NCI-H1092 treated with DMSO at 0.1 percent for 48 hours (cell line): ENCODE measurements at regions not wholly inside any gene's neighbourhood (a gene's known extent, or its start where the extent isn't known, plus 50 kb on each side); places are given as distances from the start of the nearest gene placed in this dataset.

Experiments used
- DNase-seq: peaks from one replicate; lab custom pipeline; 2025; lab: John Stamatoyannopoulos, UW

GRCh38 chr6:156126535-156126934, 650.6 kb upstream of the ARID1B start:
- DNase-seq = no peak

- no peak for DNase-seq
Measured at GRCh38 chr6:156125844-156126243, 651.3 kb upstream of the ARID1B start.

- no peak for DNase-seq
Measured at GRCh38 chr6:156123731-156124130, 653.4 kb upstream of the ARID1B start.

DNA sequence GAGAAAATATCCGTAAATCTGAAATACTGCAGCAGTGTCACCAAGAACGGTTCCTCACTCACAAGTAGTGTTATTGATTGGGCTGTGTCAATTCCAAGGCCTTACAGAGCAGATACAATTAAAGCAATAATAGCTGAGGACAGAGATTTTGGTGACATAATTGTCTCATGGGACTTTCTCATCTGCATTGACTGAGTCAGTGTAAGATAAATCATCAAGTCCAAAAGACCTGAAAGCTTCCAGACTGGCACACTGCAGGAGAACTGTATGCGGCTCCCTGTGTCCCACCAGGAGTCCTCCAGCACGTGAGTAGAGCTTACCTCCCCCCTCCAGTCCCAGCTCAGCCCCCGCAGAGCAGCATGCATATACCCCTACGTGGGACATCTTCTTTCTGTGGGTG, 655.2 kb upstream of the ARID1B start:
- DNase-seq = no peak

DNA sequence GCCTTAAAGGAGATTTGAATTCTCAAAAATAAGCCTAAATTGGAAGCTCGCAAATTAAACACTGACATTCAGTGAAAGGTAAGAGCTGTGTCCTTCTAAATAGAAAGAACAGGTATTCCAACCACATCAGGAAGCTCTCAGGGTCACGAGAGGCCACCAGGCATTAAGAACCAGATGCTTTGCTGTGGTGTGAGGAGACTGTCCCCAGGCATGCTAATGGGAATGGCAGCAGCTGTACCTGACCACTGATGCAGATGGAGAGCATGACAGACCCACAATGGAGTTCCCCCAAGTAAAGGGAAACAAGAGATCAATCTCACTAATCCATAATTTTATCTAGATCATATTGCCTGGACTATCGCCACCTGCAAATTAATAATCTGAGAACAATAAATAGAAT, 658.9 kb upstream of the NOX3 start:
- DNase-seq = no peak

GRCh38 chr6:156113631-156114030, 658.0 kb upstream of the NOX3 start:
- DNase-seq = no peak

GRCh38 chr6:156111913-156112312, 656.3 kb upstream of the NOX3 start:
- DNase-seq = no peak

DNA sequence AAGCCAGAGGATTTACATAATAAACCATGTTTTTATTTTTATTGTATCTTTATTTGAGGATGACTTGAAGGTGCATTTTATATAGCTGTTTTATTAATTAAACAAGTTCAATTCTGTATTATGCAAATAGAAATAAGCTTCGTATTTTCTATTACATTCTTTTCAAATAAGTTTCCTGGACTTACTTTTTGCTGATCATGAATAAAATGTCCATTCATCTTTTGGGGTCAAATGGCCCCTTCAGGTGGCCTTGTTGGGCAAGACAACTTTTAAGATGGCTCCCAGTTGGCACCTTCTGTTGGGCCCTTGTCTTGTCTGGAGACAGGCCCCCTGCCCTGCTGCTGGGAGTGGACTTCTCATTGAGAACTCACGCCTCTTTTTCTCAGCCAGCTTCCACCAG, 654.6 kb upstream of the NOX3 start:
- no peak for DNase-seq

DNA sequence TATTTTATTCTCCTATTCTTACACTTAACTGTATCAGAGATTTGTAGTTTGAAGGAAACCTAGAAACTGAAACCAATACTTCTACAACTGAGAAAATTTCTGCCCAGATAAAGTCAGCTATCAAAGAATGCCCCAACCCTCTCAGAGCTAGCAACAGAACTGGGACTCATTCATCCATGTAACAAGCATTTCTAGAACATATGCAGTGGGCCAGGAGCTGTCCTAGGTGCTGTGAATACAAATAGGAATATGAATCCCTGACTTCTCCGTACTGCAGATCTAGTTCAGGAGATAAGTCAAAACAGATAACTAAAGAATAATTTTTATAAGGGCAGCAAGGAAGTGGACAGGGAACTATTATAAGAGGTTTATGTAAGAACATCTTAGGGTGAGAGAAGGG, 654.1 kb upstream of the NOX3 start:
- no peak for DNase-seq

DNA sequence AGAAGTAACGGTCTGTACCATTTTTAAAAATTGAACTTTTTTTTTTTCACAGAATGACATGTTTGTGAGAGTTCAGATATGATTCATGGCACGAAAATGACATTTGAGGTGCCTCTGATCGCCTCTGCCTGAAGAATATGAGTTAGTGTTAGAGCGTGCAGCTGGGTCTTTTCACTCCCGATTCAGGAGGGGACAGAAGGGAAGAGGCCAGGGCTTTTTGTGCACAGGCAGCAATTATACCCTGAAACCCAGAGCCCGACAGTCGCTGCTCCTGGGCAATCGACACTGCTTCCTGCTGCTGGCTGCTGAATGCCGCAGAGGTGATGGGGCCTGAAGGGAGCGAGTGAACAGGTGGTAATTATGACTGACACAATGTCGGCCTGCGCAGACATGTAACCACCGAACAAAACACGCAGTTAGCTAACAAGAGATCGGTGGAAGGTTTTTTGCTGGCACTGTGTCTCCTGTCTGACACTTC, 652.0 kb upstream of the NOX3 start:
- DNase-seq = no peak

DNA sequence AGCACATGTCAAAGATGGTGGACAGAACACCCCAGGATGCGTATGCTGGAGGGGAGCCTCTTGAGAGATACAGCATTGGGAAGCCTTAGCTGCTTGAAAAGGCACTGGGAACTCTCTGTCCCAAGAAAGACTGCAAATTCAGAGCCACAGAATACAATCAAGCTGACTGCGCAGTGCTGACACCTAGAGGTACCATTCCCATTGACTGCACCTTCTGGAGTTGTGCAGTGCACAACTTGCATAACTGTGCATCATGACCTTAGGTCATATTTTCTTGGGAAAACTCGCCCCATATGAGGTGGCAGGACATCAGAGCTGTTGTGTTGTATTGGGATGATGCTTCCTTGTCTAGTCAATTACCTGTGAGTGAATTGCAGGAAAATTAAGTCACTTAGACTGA, 646.5 kb upstream of the NOX3 start:
- no peak for DNase-seq

GRCh38 chr6:156098839-156099238, 643.2 kb upstream of the NOX3 start:
- peak; percentile 19 for DNase-seq

DNA sequence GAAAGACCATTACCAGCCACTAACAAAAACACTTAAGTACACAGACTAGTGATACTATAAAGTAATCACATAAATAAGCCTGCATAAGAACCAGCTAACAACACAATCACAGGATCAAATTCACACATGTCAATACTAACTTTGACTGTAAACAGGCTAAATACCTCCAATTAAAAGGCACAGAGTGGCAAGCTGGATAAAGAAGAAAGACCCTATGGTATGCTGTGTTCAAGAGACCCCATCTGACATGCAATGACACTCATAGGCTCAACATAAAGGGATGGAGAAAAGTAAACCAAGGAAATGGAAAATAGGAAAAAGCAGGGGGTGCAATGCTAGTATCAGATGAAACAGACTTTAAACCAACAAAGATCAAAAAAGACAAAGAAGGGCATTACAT, 631.8 kb upstream of the NOX3 start:
- no peak for DNase-seq

DNA sequence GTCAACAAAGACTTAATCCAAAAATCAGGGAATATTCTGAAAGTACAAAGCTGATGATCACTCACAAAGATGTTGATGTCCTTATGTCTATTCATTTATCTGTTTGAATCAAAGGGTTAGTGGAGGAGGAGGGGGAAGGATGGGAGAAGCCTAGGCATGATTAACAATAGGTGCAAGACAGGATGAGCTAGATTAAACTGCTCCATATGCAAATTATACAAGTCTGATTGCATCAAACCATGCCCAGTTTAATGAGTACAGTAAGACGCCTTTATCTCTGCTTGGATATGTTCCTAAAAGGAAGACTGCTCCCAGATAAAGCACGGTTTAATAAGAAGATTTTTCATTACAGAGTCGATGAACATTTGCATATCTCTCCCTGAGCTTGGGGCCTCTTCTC, 626.4 kb upstream of the NOX3 start:
- no peak for DNase-seq

- DNase-seq = no peak
Measured at GRCh38 chr6:156080371-156080770, 624.7 kb upstream of the NOX3 start.

DNA sequence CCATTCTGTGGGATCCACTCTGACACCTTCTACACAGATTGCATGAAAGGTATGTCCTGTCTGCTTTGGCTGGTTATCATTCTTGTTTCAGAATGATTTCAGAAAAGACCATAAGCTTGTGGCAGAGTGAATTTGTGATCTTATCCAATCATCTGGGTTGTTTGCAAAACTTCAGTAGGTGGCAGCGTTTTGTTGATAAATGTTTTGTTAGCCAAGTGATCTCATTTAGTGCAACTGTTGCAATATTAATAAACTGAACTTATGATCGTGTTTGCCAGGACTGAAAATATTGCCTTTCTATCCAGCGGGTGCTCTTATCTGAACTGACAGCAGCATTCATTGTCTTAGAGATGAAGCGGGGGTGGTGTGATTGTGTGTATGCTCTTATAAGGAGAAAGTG, 613.2 kb upstream of the NOX3 start:
- DNase-seq = peak; percentile 13

GRCh38 chr6:156065849-156066248, 610.2 kb upstream of the NOX3 start:
- DNase-seq = no peak

DNA sequence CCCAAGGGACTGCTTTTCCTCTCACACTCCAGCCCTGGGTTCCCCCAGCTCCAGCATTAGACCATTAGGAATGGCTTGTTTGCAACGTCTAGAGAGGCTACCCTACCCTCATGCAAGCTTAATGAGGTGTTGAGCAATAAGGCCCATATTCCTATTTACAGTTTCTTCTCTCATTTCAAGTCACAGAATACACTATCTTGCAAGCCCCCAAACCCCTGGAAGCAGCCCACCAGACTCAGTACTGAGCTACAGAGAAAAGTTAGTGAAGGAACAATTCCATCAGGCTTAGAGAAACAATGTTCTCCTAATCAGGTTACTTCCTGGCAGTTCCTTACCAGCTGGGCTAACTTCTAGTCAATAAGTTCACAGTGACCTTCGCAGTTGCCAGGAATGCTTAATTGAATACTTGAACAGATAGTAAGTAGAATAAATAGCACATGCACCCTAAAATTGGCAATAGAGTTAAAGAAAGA, 606.5 kb upstream of the NOX3 start:
- DNase-seq = no peak

GRCh38 chr6:156061465-156061864, 605.8 kb upstream of the NOX3 start:
- no peak for DNase-seq

DNA sequence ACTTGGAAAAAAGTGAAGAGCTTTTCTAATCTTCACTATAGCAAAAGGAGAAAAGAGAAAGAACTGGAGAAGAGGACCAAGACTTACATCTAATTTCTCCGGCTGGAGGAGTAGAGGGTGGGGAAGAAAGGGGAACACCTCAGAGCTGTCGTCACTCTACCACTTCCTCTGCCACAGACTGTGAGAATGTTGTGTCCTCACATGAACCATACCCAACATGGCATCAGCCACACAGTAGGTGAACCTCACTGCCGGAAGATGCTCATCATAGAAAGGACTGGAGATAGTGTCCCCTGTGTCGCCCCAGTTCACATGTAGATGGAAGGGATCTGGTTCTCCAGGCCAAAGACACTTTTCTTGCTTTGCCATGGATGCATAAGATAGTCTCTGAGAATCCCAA, 604.4 kb upstream of the NOX3 start:
- DNase-seq = no peak

DNA sequence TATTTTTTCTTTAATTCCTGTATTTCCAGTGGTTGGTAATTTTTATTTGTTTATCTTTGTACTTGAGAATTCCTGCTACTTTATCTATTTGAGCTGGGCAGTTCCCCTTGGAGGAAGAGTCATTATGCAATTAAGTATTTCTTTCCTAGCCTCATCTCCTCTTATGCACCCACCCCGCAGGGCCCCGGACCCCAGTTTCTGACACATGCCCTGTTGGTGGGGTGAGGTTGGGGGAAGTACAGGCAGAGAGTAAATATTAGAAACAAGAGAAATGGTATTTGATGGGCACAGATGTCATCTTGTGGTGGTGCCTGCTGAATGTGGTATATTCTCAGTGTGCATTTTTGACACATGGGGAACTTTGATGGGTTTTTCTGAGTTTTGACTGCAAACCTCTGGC, 602.7 kb upstream of the NOX3 start:
- DNase-seq = no peak

GRCh38 chr6:156057869-156058268, 602.2 kb upstream of the NOX3 start:
- no peak for DNase-seq

DNA sequence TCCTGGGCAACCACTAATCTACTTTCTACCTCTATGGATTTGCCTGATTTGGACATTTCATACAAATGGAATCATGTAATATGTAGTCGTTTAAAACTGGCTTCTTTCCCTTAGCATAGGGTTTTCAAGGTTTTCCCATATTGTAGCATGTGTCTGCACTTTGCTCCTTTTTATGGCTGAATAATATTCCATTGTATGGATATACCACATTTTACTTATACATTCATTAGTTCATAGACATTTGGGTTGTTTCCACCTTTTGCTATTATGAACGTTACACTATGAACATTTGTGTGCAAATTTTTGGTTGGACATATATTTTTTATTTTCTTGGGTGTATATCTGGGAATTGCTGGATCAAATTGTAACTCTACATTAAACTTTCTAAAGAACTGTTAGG, 600.4 kb upstream of the NOX3 start:
- DNase-seq = no peak

DNA sequence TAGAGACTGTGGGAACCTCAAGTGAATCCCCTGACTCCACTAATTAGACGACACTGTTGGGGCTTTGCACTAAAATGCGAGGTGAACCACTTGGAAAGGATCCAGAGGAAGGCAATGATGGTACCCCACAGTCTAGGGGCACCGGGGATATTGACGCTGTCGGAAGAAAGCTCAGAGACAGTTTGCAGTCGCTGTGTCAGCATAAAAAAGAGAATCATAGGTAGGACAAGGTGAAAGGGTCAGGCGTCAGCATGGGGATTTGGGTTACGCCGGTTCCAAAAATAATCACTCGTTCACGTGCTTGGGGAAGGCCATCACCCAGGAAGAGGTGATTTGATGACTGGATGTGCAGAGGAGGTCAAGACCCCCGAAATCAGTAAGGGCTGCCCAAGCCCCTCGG, 598.0 kb upstream of the NOX3 start:
- DNase-seq = no peak

- DNase-seq = no peak
Measured at GRCh38 chr6:156046841-156047449, 591.3 kb upstream of the NOX3 start.
